Gastrocnemius medialis (tissue), 4 donors: ENCODE measurements at regions not wholly inside any gene's neighbourhood (a gene's known extent, or its start where the extent isn't known, plus 50 kb on each side); places are given as distances from the start of the nearest gene placed in this dataset.

Experiments used
- CTCF ChIP-seq, 5 experiments: fragments of 450-650 bp in 3 of 5; fragments of 200-600 bp in 2 of 5; sonication (generic) in 2 of 5; IDR thresholded peaks in 4 of 5; conservative IDR thresholded peaks in 1 of 5; 1 replicate in 4 of 5; 2 replicates in 1 of 5; pipeline ENCODE4 v1.5.1; 2016 to 2019; ENCODE audit warnings: antibody characterized with exemption in 5 of 5, mild to moderate bottlenecking in 3 of 5, moderate library complexity in 3 of 5
- POLR2A ChIP-seq, 2 donors: fragments of 450-650 bp; IDR thresholded peaks; one replicate each; pipeline ENCODE4 v1.6.1; 2017; ENCODE audit warnings: antibody characterized with exemption in 2 of 2, mild to moderate bottlenecking in 2 of 2, moderate library complexity in 2 of 2

DNA sequence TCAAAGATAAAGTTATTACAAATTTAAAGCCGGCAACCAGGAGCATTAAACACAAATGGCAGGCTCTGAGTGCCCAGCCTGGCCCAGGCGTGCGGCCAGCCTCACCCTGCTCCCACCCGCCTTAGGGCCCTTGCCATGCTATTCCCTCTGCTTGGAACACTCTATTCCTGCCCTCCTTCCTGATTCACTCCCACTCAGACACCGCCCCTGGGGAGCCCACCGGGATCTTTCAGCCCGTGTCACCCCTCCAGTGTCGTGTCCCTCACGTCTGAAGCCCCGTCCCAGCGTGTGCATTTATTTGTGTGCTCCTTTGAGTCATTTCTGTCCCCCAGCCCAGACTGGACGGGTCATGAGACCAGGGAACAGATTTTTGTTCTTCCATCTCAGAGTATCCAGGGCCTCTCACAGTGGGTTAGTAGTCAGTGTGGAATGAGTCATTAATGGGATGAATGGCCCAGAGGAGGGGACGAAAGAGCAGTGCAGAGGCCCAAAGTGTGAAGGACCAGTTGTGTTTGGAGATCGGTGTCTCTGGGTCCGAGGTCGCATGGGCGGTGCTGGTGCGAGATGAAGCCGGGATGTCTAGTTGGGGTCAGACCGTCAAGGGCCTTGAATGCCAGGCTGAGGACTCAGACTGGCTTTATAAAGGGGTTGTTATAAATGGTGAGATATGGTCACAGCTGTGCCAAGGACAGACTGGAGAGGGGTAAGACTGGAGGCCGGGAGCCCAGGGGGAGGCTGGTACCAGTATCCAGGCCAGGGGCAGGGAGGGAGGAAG is 58.9 kb upstream of the SLC6A6 start:
- no peak for TF ChIP-seq POLR2A (IDR thresholded peaks at IDR 0.05)
- TF ChIP-seq CTCF (IDR thresholded peaks at IDR 0.05 in 4 of 5, conservative IDR thresholded peaks at IDR 0.05 in 1 of 5) = no peak
